ENCODE measurements at regions not wholly inside any gene's neighbourhood (a gene's known extent, or its start where the extent isn't known, plus 50 kb on each side); places are given as distances from the start of the nearest gene placed in this dataset.

GRCh38 chr1:34427170-34427569 is 250.5 kb downstream of the C1orf94 start:
- DNase-seq (ENCODE audit: extremely low read depth in 1 of 4, low spot score in 3 of 4) (no peak), ATAC-seq (no peak), FAIRE-seq (no peak)
- Histone ChIP-seq H3K4me3 (no peak overlapping the region), H3K36me3 (ENCODE audit: control insufficient read depth, insufficient read depth, low read length) (no peaks in the 10 kb centered on the region), H3K9me1 (ENCODE audit: control insufficient read depth, insufficient read depth, low read length) (no peaks in the 10 kb centered on the region), H3K4me2 (ENCODE audit: insufficient read depth, low read length) (no peak overlapping the region), H3K4me1 (replicated peaks in 1 of 2; ENCODE audit: control insufficient read depth in 2 of 2, insufficient read depth in 2 of 2, low read length in 2 of 2) (no peaks in the 10 kb centered on the region), H3K27ac (ENCODE audit: extremely low read depth, low read depth, low read length) (no peak overlapping the region), H3K79me2 (ENCODE audit: control insufficient read depth, insufficient read depth, low read length) (no peaks in the 10 kb centered on the region), H4K20me1 (replicated peaks; ENCODE audit: control insufficient read depth, insufficient read depth, low read length) (no peaks in the 10 kb centered on the region), H2AFZ (ENCODE audit: low read depth, low read length) (no peak overlapping the region), H3K27me3 (ENCODE audit: control insufficient read depth in 2 of 2, insufficient read depth in 2 of 2, low read length in 2 of 2) (no peaks in the 10 kb centered on the region; a peak in 1 of 5 replicates), H3K9ac (ENCODE audit: insufficient read depth in 1 of 2, low read depth in 2 of 2, low read length in 2 of 2) (no peak overlapping the region), H3K9me3 (replicated peaks; ENCODE audit: control insufficient read depth, insufficient read depth, low read depth, low read length) (no peaks in the 10 kb centered on the region)
- ChIA-PET POLR2A (no interaction called here), CTCF (ENCODE audit: low intra/inter-chr PET ratio) (no interaction called here)
- TF ChIP-seq TFAP4 (CRISPR knock-in tag; IDR thresholded peaks at IDR 0.05; ENCODE audit: borderline replicate concordance) = no peak
- TF ChIP-seq EP400 (IDR thresholded peaks at IDR 0.05) = no peak
- TF ChIP-seq L3MBTL2 (IDR thresholded peaks at IDR 0.05) = no peak
- TF ChIP-seq CHD4 (IDR thresholded peaks at IDR 0.05; ENCODE audit: insufficient read depth, insufficient replicate concordance, low read depth, low read length, poor library complexity, severe bottlenecking) = no peak
- no peak for TF ChIP-seq PCBP1 (IDR thresholded peaks at IDR 0.05; ENCODE audit: low read depth, low read length, poor library complexity, severe bottlenecking)
- TF ChIP-seq TAF7 (tag; IDR thresholded peaks at IDR 0.05) = no peak
- no peak for TF ChIP-seq ZNF197 (CRISPR knock-in tag; IDR thresholded peaks at IDR 0.05; ENCODE audit: low read depth)
- TF ChIP-seq ZHX1 (conservative IDR thresholded peaks at IDR 0.05; ENCODE audit: low read length) = no peak
- TF ChIP-seq SOX6 (IDR thresholded peaks at IDR 0.05) = no peak
- no peak for TF ChIP-seq PCBP2 (IDR thresholded peaks at IDR 0.05; ENCODE audit: low read depth, low read length, poor library complexity, severe bottlenecking)
- TF ChIP-seq POU5F1 (IDR thresholded peaks at IDR 0.05; ENCODE audit: borderline replicate concordance, low read depth, low read length, partially characterized antibody) = no peak
- TF ChIP-seq BRCA1 (IDR thresholded peaks at IDR 0.05) = no peak
- no peak for TF ChIP-seq BRCA1 (CRISPR knock-in tag; IDR thresholded peaks at IDR 0.05)
- BruUV-seq (replicated peaks) = no TSS peak
- WGBS (ENCODE audit: insufficient coverage, low coverage, missing lambda C conversion rate) = 4% methylated on average over 4 of the region's 4 CpGs
- in situ Hi-C loops (cut with MboI) = no loop called here
- intact Hi-C loops (cut with micrococcal nuclease) = no loop called here

All from K562 (cell line).